Transverse colon (tissue), 4 donors: ENCODE measurements at regions not wholly inside any gene's neighbourhood (a gene's known extent, or its start where the extent isn't known, plus 50 kb on each side); places are given as distances from the start of the nearest gene placed in this dataset.
A peak's percentile ranks its signal among the peaks of the same experiment; 100 is the strongest.

Source experiments
- CTCF ChIP-seq, 5 experiments: fragments of 200-600 bp in 3 of 5; fragments of 450-650 bp in 2 of 5; sonication (generic) in 3 of 5; IDR thresholded peaks; 1 replicate in 2 of 5; 2 replicates in 3 of 5; pipeline ENCODE4 v1.5.1; 2016 to 2017; ENCODE audit warnings: antibody characterized with exemption in 5 of 5, inconsistent platforms in 3 of 5, mild to moderate bottlenecking in 2 of 5, moderate library complexity in 1 of 5
- POLR2AphosphoS5 ChIP-seq, 3 donors: sonication (generic); formaldehyde crosslinking; IDR thresholded peaks; one replicate each; pipeline ENCODE4 v1.6.1; 2016; ENCODE audit warnings: antibody characterized with exemption in 3 of 3

- TF ChIP-seq CTCF (IDR thresholded peaks at IDR 0.05) = peak; percentile 94 to 99 (median 98)
- no peak for TF ChIP-seq POLR2AphosphoS5 (IDR thresholded peaks at IDR 0.05)
Observed at GRCh38 chr10:63720072-63720537, 198.9 kb downstream of the REEP3 start.
